SK-N-MC (cell line): ENCODE measurements at regions not wholly inside any gene's neighbourhood (a gene's known extent, or its start where the extent isn't known, plus 50 kb on each side); places are given as distances from the start of the nearest gene placed in this dataset.

Experiments
- EZH2 ChIP-seq: fragments of 200-600 bp; sonication (generic); IDR thresholded peaks from one replicate; pipeline ENCODE4 v1.6.1; 2017; ENCODE audit warnings: antibody characterized with exemption
- FOXP2 ChIP-seq: optimal IDR thresholded peaks from 2 replicates; pipeline ENCODE3; 2011; ENCODE audit warnings: mild to moderate bottlenecking, moderate library complexity; ENCODE audit not compliant: insufficient read depth; ENCODE audit errors: extremely low read length, control extremely low read depth
- POLR2AphosphoS5 ChIP-seq: IDR thresholded peaks from 2 replicates; pipeline ENCODE4 v1.6.1; 2012; ENCODE audit warnings: mild to moderate bottlenecking, low read depth, low read length, borderline replicate concordance

- no peak for TF ChIP-seq EZH2
- no peak for TF ChIP-seq POLR2AphosphoS5
- TF ChIP-seq FOXP2, result no peak
These were observed 183.5 kb upstream of the GALNTL6 start for GRCh38 chr4:171629737-171630136.
